Bronchial epithelial cell (primary cell): ENCODE measurements at regions not wholly inside any gene's neighbourhood (a gene's known extent, or its start where the extent isn't known, plus 50 kb on each side); places are given as distances from the start of the nearest gene placed in this dataset.

Experiments used
- DNase-seq: peaks from one replicate; pipeline ENCODE4 v3.0.0-alpha.2; 2010; ENCODE audit warnings: low read depth
- FAIRE-seq: peaks from 2 replicates; lab custom pipeline; 2011; peaks lifted over from hg19 to GRCh38; lab: Jason Lieb, UNC
- H3K27me3 ChIP-seq: 2 replicates; pipeline ENCODE4 v1.5.1; 2011; ENCODE audit warnings: low read length; ENCODE audit not compliant: control insufficient read depth, insufficient read depth
- H3K36me3 ChIP-seq: 2 replicates; pipeline ENCODE4 v1.5.1; 2011; ENCODE audit warnings: low read length; ENCODE audit not compliant: control insufficient read depth, insufficient read depth
- H3K4me3 ChIP-seq: 2 replicates; pipeline ENCODE4 v1.5.1; 2011; ENCODE audit warnings: mild to moderate bottlenecking, low read depth, low read length, control low read depth
- CTCF ChIP-seq: IDR thresholded peaks from 2 replicates; pipeline ENCODE4 v1.5.1; 2011; ENCODE audit warnings: mild to moderate bottlenecking, moderate library complexity, low read length, control low read depth, inconsistent platforms; ENCODE audit not compliant: insufficient read depth, severe bottlenecking

DNA sequence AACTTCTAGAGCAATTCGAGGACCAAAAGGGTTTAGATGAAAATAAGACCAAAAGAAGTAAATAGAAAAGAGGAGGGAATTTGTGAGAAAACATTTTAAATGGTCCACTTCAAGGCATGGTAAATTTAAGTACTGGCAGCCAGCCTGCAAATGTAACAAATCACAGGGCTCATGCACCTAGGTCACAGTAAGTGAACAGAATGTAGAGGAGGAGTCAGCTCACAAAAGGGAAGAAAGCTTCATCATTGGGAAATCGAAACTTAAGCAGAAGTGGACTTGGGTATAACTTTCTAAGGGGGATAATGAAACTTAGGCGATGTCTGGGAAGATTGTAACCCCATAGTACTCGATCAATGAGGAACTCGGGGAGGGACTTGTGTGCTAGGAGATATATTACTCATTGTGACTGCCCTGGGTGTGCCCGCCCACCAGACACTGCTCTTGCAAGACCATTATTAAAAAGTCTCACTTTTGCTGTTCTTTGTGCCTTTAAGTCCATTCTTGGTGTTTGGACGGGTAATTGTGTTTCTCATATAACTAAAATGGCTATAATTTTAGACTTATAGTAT is 1053.6 kb upstream of the MIR17HG start:
- no peak for FAIRE-seq
- DNase-seq: no peak
- H3K27me3 ChIP-seq: no peaks in the 10 kb centered on the region
- TF ChIP-seq CTCF: no peak
- H3K36me3 ChIP-seq: no peaks in the 10 kb centered on the region
- H3K4me3 ChIP-seq: no peak overlapping the region

DNA sequence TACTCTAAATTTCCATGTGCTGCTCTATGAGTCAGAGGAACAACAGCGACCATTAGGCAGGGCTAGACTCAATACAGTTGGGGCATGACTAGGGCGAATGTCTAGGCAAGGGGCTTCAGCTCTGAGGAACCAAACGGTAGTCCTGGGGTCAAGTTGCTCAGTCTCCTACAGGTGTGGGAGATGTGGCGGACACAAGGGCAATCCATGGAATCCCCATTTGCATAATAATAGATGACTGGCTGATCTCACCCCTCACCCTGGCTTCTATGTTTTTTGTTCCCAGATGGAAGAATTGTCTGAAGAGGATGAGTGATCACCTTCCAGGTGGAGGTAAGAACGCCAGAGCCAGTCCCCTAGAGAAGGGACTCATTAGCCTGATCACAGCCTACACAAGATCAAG is 1048.2 kb upstream of the MIR17HG start:
- no peaks in the 10 kb centered on the region for H3K27me3 ChIP-seq
- FAIRE-seq (no peak), DNase-seq (no peak)
- no peak for TF ChIP-seq CTCF
- no peak overlapping the region for H3K4me3 ChIP-seq
- no peaks in the 10 kb centered on the region for H3K36me3 ChIP-seq

- DNase-seq: no peak
- Histone ChIP-seq H3K36me3 (no peaks in the 10 kb centered on the region), H3K4me3 (no peak overlapping the region), H3K27me3 (no peaks in the 10 kb centered on the region)
- FAIRE-seq: no peak
- no peak for TF ChIP-seq CTCF
Measured at GRCh38 chr13:90300015-90300414, 1047.5 kb upstream of the MIR17HG start.

DNA sequence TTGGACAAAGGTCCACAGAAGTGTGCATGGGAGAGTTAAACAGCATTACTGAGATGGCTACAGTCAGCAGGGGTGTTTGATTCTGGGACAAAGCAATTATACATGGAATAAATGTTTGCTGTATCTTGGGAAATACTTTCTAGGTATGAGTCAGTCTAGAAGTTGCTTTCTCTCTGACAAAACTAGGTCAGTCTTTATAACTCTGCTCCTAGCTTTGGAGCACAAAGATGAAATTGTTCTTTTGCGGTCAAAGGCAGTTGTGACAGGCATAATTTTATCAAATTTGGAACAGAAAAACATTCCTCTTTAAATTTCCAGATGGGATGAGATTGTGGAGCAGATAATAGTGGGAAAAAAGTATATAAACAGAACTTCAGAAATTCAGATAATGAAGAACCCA is 1045.4 kb upstream of the MIR17HG start:
- peak; percentile 13 for DNase-seq
- H3K4me3 ChIP-seq: no peak overlapping the region
- H3K36me3 ChIP-seq: no peaks in the 10 kb centered on the region
- TF ChIP-seq CTCF: no peak
- FAIRE-seq: no peak
- H3K27me3 ChIP-seq: no peaks in the 10 kb centered on the region

DNA sequence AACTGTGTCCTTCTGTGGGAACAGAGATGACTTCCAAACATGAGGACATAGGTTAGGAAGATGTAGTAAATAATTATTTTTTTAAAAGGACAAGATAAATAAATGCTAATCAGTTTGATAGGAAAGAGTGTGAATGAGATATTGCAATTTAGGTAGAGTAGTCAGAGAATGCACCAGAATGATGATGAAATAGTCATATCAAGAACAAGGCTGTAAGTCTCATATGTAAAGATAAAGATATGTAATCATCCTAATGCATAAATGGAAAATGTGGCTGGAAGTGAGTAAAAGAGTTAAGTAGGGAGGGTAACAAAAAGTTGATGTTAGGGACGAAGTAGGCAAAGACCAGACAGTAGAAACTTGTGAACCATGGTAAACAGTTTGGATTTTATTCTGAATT is 1041.7 kb upstream of the MIR17HG start:
- no peak for DNase-seq
- no peaks in the 10 kb centered on the region for H3K36me3 ChIP-seq
- no peaks in the 10 kb centered on the region for H3K27me3 ChIP-seq
- TF ChIP-seq CTCF: no peak
- no peak overlapping the region for H3K4me3 ChIP-seq
- FAIRE-seq: no peak

- H3K27me3 ChIP-seq: no peaks in the 10 kb centered on the region
- no peak for DNase-seq
- no peaks in the 10 kb centered on the region for H3K36me3 ChIP-seq
- FAIRE-seq: no peak
- no peak for TF ChIP-seq CTCF
- H3K4me3 ChIP-seq: no peak overlapping the region
Measured at GRCh38 chr13:90307136-90307535, 1040.4 kb upstream of the MIR17HG start.
